Endothelial cell of umbilical vein (primary cell): ENCODE measurements at regions not wholly inside any gene's neighbourhood (a gene's known extent, or its start where the extent isn't known, plus 50 kb on each side); places are given as distances from the start of the nearest gene placed in this dataset.

ENCODE experiments used
- BruUV-seq: library from RNA; stranded (reverse); fragments of 400-500 nt; replicated peaks from 2 replicates; lab custom pipeline; 2021; lab: Mats Ljungman, UMichigan
- CTCF ChIA-PET: fragments of 300-600, 350-600 bp; sonication (Branson Sonifier 250); formaldehyde crosslinking; loops from one replicate; lab custom pipeline; 2021; ENCODE audit warnings: antibody characterized with exemption, inconsistent platforms; lab: Charles Lee
- POLR2A ChIA-PET: fragments of 300-600, 350-600 bp; sonication (Branson Sonifier 250); formaldehyde crosslinking; loops from one replicate; lab custom pipeline; 2021; ENCODE audit warnings: antibody characterized with exemption, inconsistent platforms; lab: Charles Lee
- DNase-seq: peaks from one replicate; pipeline ENCODE4 v3.0.0-alpha.2; 2011; ENCODE audit warnings: low read depth, low spot score
- FAIRE-seq: peaks from 2 replicates; lab custom pipeline; 2011; peaks lifted over from hg19 to GRCh38; lab: Jason Lieb, UNC
- H2AFZ ChIP-seq: 2 replicates; pipeline ENCODE4 v1.6.0; 2012; ENCODE audit warnings: low read depth, low read length, control low read depth, inconsistent platforms
- H3K27ac ChIP-seq: 2 replicates; pipeline ENCODE4 v1.5.1; 2011; ENCODE audit warnings: low read depth, mild to moderate bottlenecking, control low read depth, low read length, moderate library complexity; ENCODE audit not compliant: insufficient read depth
- H3K27me3 ChIP-seq, 2 experiments: 2 replicates each; pipeline versions ENCODE4 v1.6.0 to v1.6.1; 2011; ENCODE audit warnings: low read length in 2 of 2, mixed read lengths in 1 of 2; ENCODE audit not compliant: control insufficient read depth in 2 of 2, insufficient read depth in 2 of 2
- H3K36me3 ChIP-seq, 2 experiments: 2 replicates in 1 of 2; 3 replicates in 1 of 2; pipeline ENCODE4 v1.5.1; 2011; ENCODE audit warnings: low read length in 2 of 2, mild to moderate bottlenecking in 1 of 2, moderate library complexity in 1 of 2; ENCODE audit not compliant: control insufficient read depth in 2 of 2, insufficient read depth in 2 of 2; ENCODE audit errors: extremely low read depth in 1 of 2
- H3K4me1 ChIP-seq: 3 replicates; pipeline ENCODE4 v1.5.1; 2011; ENCODE audit warnings: mild to moderate bottlenecking, low read length; ENCODE audit not compliant: control insufficient read depth, insufficient read depth; ENCODE audit errors: extremely low read depth
- H3K4me2 ChIP-seq: 2 replicates; pipeline ENCODE4 v1.6.1; 2011; ENCODE audit warnings: low read length, control low read depth, mixed read lengths; ENCODE audit not compliant: insufficient read depth
- H3K4me3 ChIP-seq, 3 experiments: fragments of 200-600 bp in 1 of 3; sonication (generic), shearing (Covaris generic) in 1 of 3; replicated peaks in 1 of 3; 2 replicates each; pipeline ENCODE4 v1.5.1; 2011 to 2016; ENCODE audit warnings: control low read depth in 3 of 3, low read length in 3 of 3, mild to moderate bottlenecking in 2 of 3, inconsistent platforms in 1 of 3, low read depth in 1 of 3, moderate library complexity in 1 of 3; ENCODE audit not compliant: insufficient read depth in 1 of 3
- H3K79me2 ChIP-seq: 2 replicates; pipeline ENCODE4 v1.6.0; 2012; ENCODE audit warnings: low read length, inconsistent platforms; ENCODE audit not compliant: control insufficient read depth, insufficient read depth
- H3K9ac ChIP-seq: replicated peaks from 2 replicates; pipeline ENCODE3; 2011; ENCODE audit warnings: low read length, control low read depth; ENCODE audit not compliant: insufficient read depth; ENCODE audit errors: extremely low read depth
- H3K9me1 ChIP-seq: replicated peaks from 3 replicates; pipeline ENCODE4 v1.6.0; 2011; ENCODE audit warnings: mild to moderate bottlenecking, low read length; ENCODE audit not compliant: control insufficient read depth, insufficient read depth; ENCODE audit errors: extremely low read depth
- H3K9me3 ChIP-seq: replicated peaks from 2 replicates; pipeline ENCODE4 v1.5.1; 2012; ENCODE audit warnings: low read length, inconsistent platforms; ENCODE audit not compliant: control insufficient read depth, insufficient read depth
- H4K20me1 ChIP-seq: replicated peaks from 2 replicates; pipeline ENCODE3; 2011; ENCODE audit warnings: mild to moderate bottlenecking, low read length; ENCODE audit not compliant: control insufficient read depth, insufficient read depth; ENCODE audit errors: extremely low read depth
- EZH2 ChIP-seq: IDR thresholded peaks from 2 replicates; pipeline ENCODE4 v1.6.1; 2012; ENCODE audit warnings: borderline replicate concordance, low read depth, mild to moderate bottlenecking, moderate library complexity, low read length, inconsistent platforms; ENCODE audit not compliant: severe bottlenecking
- GATA2 ChIP-seq: IDR thresholded peaks from 2 replicates; pipeline ENCODE4 v1.7.0; 2011; ENCODE audit warnings: low read depth, mild to moderate bottlenecking, moderate library complexity, mixed read lengths, low read length; ENCODE audit not compliant: insufficient read length, insufficient read depth
- JUN ChIP-seq: IDR thresholded peaks from 2 replicates; pipeline ENCODE4 v1.6.1; 2011; ENCODE audit warnings: borderline replicate concordance, low read depth; ENCODE audit not compliant: insufficient read length, insufficient read depth
- POLR2AphosphoS5 ChIP-seq: IDR thresholded peaks from 2 replicates; pipeline ENCODE4 v1.6.1; 2012; ENCODE audit warnings: low read depth, mild to moderate bottlenecking, control low read depth, low read length, moderate library complexity; ENCODE audit not compliant: insufficient read depth
- dilution Hi-C: fragments of 300-500 bp; cut with MboI; formaldehyde crosslinking; loops from one replicate; pipeline ENCODE4 v1.15.0; 2019; ENCODE audit warnings: low sequenced_read_pairs; ENCODE audit not compliant: extremely low pct_ligation_motif_present
- intact Hi-C: fragments of 100-400 bp; cut with micrococcal nuclease; formaldehyde crosslinking; loops from one replicate; pipeline ENCODE4 v1.10.0; 2022
- TF ChIP-seq, protein P1 (sequence below), 2 donors: IDR thresholded peaks; 1 replicate in 1 of 2; 2 replicates in 1 of 2; pipeline ENCODE4 v1.5.1; 2011; ENCODE audit warnings: low read length in 2 of 2, mild to moderate bottlenecking in 2 of 2, moderate library complexity in 2 of 2, control low read depth in 1 of 2, inconsistent platforms in 1 of 2, low read depth in 1 of 2; ENCODE audit not compliant: insufficient read depth in 1 of 2; ENCODE audit errors: extremely low read depth in 1 of 2

DNA sequence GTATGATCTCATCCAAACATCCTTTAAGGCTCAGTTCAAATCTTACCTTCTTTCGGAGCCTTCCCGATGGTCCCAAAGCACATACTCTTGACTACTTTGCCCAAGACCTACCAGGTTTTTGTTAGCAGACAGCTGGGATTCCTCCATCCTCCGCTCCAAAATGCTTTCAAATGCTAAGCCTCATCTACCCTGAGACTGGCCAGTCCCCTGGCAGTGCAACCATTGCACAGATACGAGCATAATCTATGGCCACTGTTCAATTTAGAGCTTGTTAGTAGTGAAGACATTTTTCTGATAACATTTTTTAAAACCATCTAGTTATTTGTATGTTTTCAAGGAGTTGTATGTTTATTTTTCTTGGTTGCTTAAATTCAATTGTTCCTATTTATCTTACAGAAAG is 264.4 kb upstream of the NR2F2 start:
- ChIA-PET CTCF (no interaction called here), POLR2A (no interaction called here)
- FAIRE-seq (no peak), DNase-seq (no peak)
- Histone ChIP-seq H3K9ac (no peak overlapping the region), H3K36me3 (no peaks in the 10 kb centered on the region), H3K4me2 (no peak overlapping the region), H3K4me1 (no peaks in the 10 kb centered on the region), H3K79me2 (no peaks in the 10 kb centered on the region), H3K27ac (no peak overlapping the region), H3K9me1 (no peaks in the 10 kb centered on the region), H4K20me1 (no peaks in the 10 kb centered on the region), H2AFZ (no peak overlapping the region), H3K4me3 (no peak overlapping the region), H3K9me3 (no peaks in the 10 kb centered on the region), H3K27me3 (no peaks in the 10 kb centered on the region)
- intact Hi-C loops: no loop called here
- BruUV-seq: no TSS peak
- TF ChIP-seq JUN (no peak), EZH2 (no peak), GATA2 (no peak), POLR2AphosphoS5 (no peak)
- TF ChIP-seq, protein P1, sequence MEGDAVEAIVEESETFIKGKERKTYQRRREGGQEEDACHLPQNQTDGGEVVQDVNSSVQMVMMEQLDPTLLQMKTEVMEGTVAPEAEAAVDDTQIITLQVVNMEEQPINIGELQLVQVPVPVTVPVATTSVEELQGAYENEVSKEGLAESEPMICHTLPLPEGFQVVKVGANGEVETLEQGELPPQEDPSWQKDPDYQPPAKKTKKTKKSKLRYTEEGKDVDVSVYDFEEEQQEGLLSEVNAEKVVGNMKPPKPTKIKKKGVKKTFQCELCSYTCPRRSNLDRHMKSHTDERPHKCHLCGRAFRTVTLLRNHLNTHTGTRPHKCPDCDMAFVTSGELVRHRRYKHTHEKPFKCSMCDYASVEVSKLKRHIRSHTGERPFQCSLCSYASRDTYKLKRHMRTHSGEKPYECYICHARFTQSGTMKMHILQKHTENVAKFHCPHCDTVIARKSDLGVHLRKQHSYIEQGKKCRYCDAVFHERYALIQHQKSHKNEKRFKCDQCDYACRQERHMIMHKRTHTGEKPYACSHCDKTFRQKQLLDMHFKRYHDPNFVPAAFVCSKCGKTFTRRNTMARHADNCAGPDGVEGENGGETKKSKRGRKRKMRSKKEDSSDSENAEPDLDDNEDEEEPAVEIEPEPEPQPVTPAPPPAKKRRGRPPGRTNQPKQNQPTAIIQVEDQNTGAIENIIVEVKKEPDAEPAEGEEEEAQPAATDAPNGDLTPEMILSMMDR (IDR thresholded peaks at IDR 0.05; ENCODE audit: extremely low read depth in 1 of 2, insufficient read depth in 1 of 2, low read depth in 1 of 2, low read length in 2 of 2): no peak
- dilution Hi-C loops: no loop called here
